GM12878 (cell line): ENCODE measurements at regions not wholly inside any gene's neighbourhood (a gene's known extent, or its start where the extent isn't known, plus 50 kb on each side); places are given as distances from the start of the nearest gene placed in this dataset.
A peak's percentile ranks its signal among the peaks of the same experiment; 100 is the strongest.

Experiments used
- ATF3 ChIP-seq: IDR thresholded peaks from 2 replicates; pipeline ENCODE4 v1.6.1; 2011; ENCODE audit warnings: low read depth, mild to moderate bottlenecking, low read length, moderate library complexity, borderline replicate concordance; ENCODE audit errors: extremely low read depth
- BHLHE40 ChIP-seq, 2 experiments: fragments of 450-650 bp in 1 of 2; IDR thresholded peaks; 2 replicates each; pipeline ENCODE4 v1.6.1; 2011 to 2017; ENCODE audit warnings: low read depth in 2 of 2, borderline replicate concordance in 1 of 2, improper control_type of control experiment in 1 of 2, low read length in 1 of 2, mild to moderate bottlenecking in 1 of 2
- BRCA1 ChIP-seq: IDR thresholded peaks from 2 replicates; pipeline ENCODE4 v1.6.1; 2011; ENCODE audit warnings: low read depth, low read length, improper control_type of control experiment
- CBX3 ChIP-seq: fragments of 200-600 bp; sonication (generic); IDR thresholded peaks from 2 replicates; pipeline ENCODE4 v1.6.1; 2016; ENCODE audit warnings: low read depth, borderline replicate concordance
- CBX5 ChIP-seq: sonication (generic); IDR thresholded peaks from 2 replicates; pipeline ENCODE4 v1.6.1; 2016; ENCODE audit warnings: low read depth, moderate library complexity, mild to moderate bottlenecking, inconsistent platforms
- EED ChIP-seq: sonication (generic); IDR thresholded peaks from 2 replicates; pipeline ENCODE4 v1.6.1; 2016; ENCODE audit warnings: antibody characterized with exemption, low read depth
- ESRRA ChIP-seq: IDR thresholded peaks from 2 replicates; pipeline ENCODE4 v1.6.1; 2012; ENCODE audit warnings: mild to moderate bottlenecking, low read length, improper control_type of control experiment
- HCFC1 ChIP-seq: fragments of 150-350 bp; IDR thresholded peaks from 2 replicates; pipeline ENCODE4 v1.6.1; 2014; ENCODE audit warnings: low read length
- HDAC6 ChIP-seq: fragments of 200-600 bp; sonication (generic); IDR thresholded peaks from one replicate; pipeline ENCODE4 v1.8.0; 2017; ENCODE audit warnings: antibody characterized with exemption; ENCODE audit not compliant: unreplicated experiment
- HDGF ChIP-seq: fragments of 450-650 bp; IDR thresholded peaks from 2 replicates; pipeline ENCODE4 v1.6.1; 2016; ENCODE audit warnings: antibody characterized with exemption
- IKZF1 ChIP-seq: fragments of 450-650 bp; conservative IDR thresholded peaks from 2 replicates; pipeline ENCODE4 v1.6.1; 2017; ENCODE audit warnings: antibody characterized with exemption, mild to moderate bottlenecking
- IKZF2 ChIP-seq, 2 experiments: fragments of 450-650 bp; IDR thresholded peaks; 2 replicates each; pipeline ENCODE4 v1.6.1; 2017; ENCODE audit warnings: mild to moderate bottlenecking in 2 of 2, moderate library complexity in 2 of 2
- IRF4 ChIP-seq: IDR thresholded peaks from 2 replicates; pipeline ENCODE4 v1.6.1; 2011; ENCODE audit warnings: low read depth, low read length
- MEF2B ChIP-seq: fragments of 450-650 bp; IDR thresholded peaks from 2 replicates; pipeline ENCODE4 v1.6.1; 2018; ENCODE audit warnings: mild to moderate bottlenecking, moderate library complexity; ENCODE audit not compliant: partially characterized antibody, poor library complexity, severe bottlenecking
- MXI1 ChIP-seq: fragments of 150-350 bp; IDR thresholded peaks from 2 replicates; pipeline ENCODE4 v1.6.1; 2011; ENCODE audit warnings: low read depth, mild to moderate bottlenecking, inconsistent platforms, low read length, improper control_type of control experiment
- NBN ChIP-seq: fragments of 450-650 bp; IDR thresholded peaks from 2 replicates; pipeline ENCODE4 v1.6.1; 2016
- NFIC ChIP-seq: IDR thresholded peaks from 2 replicates; pipeline ENCODE4 v1.6.1; 2012; ENCODE audit warnings: low read depth, mild to moderate bottlenecking, inconsistent platforms, low read length, moderate library complexity
- NR2F1 ChIP-seq: fragments of 450-650 bp; conservative IDR thresholded peaks from 2 replicates; pipeline ENCODE4 v1.6.1; 2017; ENCODE audit warnings: mild to moderate bottlenecking
- PAX5 ChIP-seq: IDR thresholded peaks from 2 replicates; pipeline ENCODE4 v1.6.1; 2011; ENCODE audit warnings: low read depth, low read length, borderline replicate concordance
- POLR2A ChIP-seq: IDR thresholded peaks from 2 replicates; pipeline ENCODE4 v1.6.1; 2011; ENCODE audit warnings: low read depth, mild to moderate bottlenecking, low read length
- POLR2AphosphoS5 ChIP-seq: IDR thresholded peaks from 2 replicates; pipeline ENCODE4 v1.6.1; 2011; ENCODE audit warnings: mild to moderate bottlenecking, low read length, inconsistent platforms
- RELA ChIP-seq: fragments of 450-650 bp; IDR thresholded peaks from 2 replicates; pipeline ENCODE4 v1.8.0; 2014; ENCODE audit warnings: borderline replicate concordance; ENCODE audit not compliant: partially characterized antibody
- SMAD5 ChIP-seq: IDR thresholded peaks from 2 replicates; pipeline ENCODE4 v1.6.1; 2016; ENCODE audit warnings: antibody characterized with exemption, low read depth
- SMARCA5 ChIP-seq: fragments of 450-650 bp; IDR thresholded peaks from 2 replicates; pipeline ENCODE4 v1.6.1; 2017; ENCODE audit warnings: mild to moderate bottlenecking
- SREBF1 ChIP-seq: IDR thresholded peaks from 2 replicates; pipeline ENCODE4 v1.6.1; 2012; ENCODE audit warnings: mild to moderate bottlenecking, low read length
- STAT3 ChIP-seq: IDR thresholded peaks from 2 replicates; pipeline ENCODE4 v1.6.1; 2011; ENCODE audit warnings: low read depth, low read length, improper control_type of control experiment
- TCF12 ChIP-seq: IDR thresholded peaks from 2 replicates; pipeline ENCODE4 v1.6.1; 2011; ENCODE audit warnings: low read depth, mild to moderate bottlenecking, low read length
- USF2 ChIP-seq: IDR thresholded peaks from 2 replicates; pipeline ENCODE4 v1.6.1; 2011; ENCODE audit warnings: low read depth, low read length, improper control_type of control experiment, borderline replicate concordance
- WRNIP1 ChIP-seq: IDR thresholded peaks from 2 replicates; pipeline ENCODE4 v1.6.1; 2011; ENCODE audit warnings: low read depth, low read length, improper control_type of control experiment, borderline replicate concordance
- ZBED1 ChIP-seq: IDR thresholded peaks from 2 replicates; pipeline ENCODE4 v1.6.1; 2016; ENCODE audit warnings: borderline replicate concordance
- ZBTB4 ChIP-seq: fragments of 450-650 bp; formaldehyde crosslinking; IDR thresholded peaks from 2 replicates; pipeline ENCODE4 v1.4.0; 2022; ENCODE audit warnings: mild to moderate bottlenecking, moderate library complexity

GRCh38 chr12:11564984-11565651 is 84.4 kb upstream of the ETV6 start (continued):
- TF ChIP-seq SMARCA5 (peak; percentile 55; the same call in 1 of the 2 replicates), SMAD5 (peak; percentile 70), RELA (peak; percentile 80), IKZF1 (peak; percentile 79), MXI1 (no peak), ZBED1 (peak; percentile 80; the same call in 1 of the 2 replicates), EED (peak; percentile 88), NR2F1 (no peak), PAX5 (peak; percentile 65; the same call in 1 of the 2 replicates), ZBTB4 (CRISPR knock-in tag) (no peak), ATF3 (no peak), NBN (peak; percentile 80), HCFC1 (no peak), NFIC (peak; percentile 91; the same call in 1 of the 2 replicates), POLR2AphosphoS5 (peak; percentile 90), HDAC6 (no peak), CBX3 (no peak), USF2 (no peak), IRF4 (peak; percentile 79), CBX5 (0 out of 2 replicates have a peak, but pooled peaks have one; percentile 49), SREBF1 (0 out of 2 replicates have a peak, but pooled peaks have one; percentile 42), HDGF (0 out of 2 replicates have a peak, but pooled peaks have one; percentile 62), MEF2B (peak; percentile 89), TCF12 (peak; percentile 90), BRCA1 (no peak), STAT3 (no peak), POLR2A (peak; percentile 58), WRNIP1 (0 out of 2 replicates have a peak, but pooled peaks have one; percentile 73), BHLHE40 (IDR thresholded peaks at IDR 0.05; ENCODE audit: borderline replicate concordance in 1 of 2, low read depth in 2 of 2, low read length in 1 of 2) (peak in 1 of 2 experiments; percentile 52; a peak in 1 of 4 replicates), IKZF2 (IDR thresholded peaks at IDR 0.05) (peak; percentile 80 to 83), ESRRA (no peak)
